ENCODE measurements at regions not wholly inside any gene's neighbourhood (a gene's known extent, or its start where the extent isn't known, plus 50 kb on each side); places are given as distances from the start of the nearest gene placed in this dataset.
"Not testable (repeated sequence)": the region's sequence is repeated elsewhere in the genome, so short reads cannot be mapped to it uniquely, and the experiment has no call there.

- Histone ChIP-seq H3K27me3 (ENCODE audit: control insufficient read depth, insufficient read depth, low read length) (no peaks in the 10 kb centered on the region), H3K36me3 (ENCODE audit: control insufficient read depth, insufficient read depth, low read length) (no peaks in the 10 kb centered on the region), H3K9ac (ENCODE audit: low read depth, low read length) (no peak overlapping the region), H3K4me1 (ENCODE audit: control insufficient read depth, insufficient read depth, low read length) (no peaks in the 10 kb centered on the region), H3K27ac (ENCODE audit: low read depth, low read length) (no peak overlapping the region), H3K4me3 (ENCODE audit: low read depth, low read length) (no peak overlapping the region), H3K9me3 (ENCODE audit: control insufficient read depth, insufficient read depth, low read length) (no peaks in the 10 kb centered on the region)
These were observed 59.1 kb upstream of the EDAR start for GRCh38 chr2:109048163-109048562.

GRCh38 chr2:109047569-109047968 is 58.5 kb upstream of the EDAR start:
- not testable (repeated sequence) for H3K27me3 ChIP-seq (ENCODE audit: control insufficient read depth, insufficient read depth, low read length); H3K36me3 ChIP-seq (ENCODE audit: control insufficient read depth, insufficient read depth, low read length); H3K9ac ChIP-seq (ENCODE audit: low read depth, low read length); H3K4me3 ChIP-seq (ENCODE audit: low read depth, low read length); H3K27ac ChIP-seq (ENCODE audit: low read depth, low read length); H3K9me3 ChIP-seq (ENCODE audit: control insufficient read depth, insufficient read depth, low read length); H3K4me1 ChIP-seq (ENCODE audit: control insufficient read depth, insufficient read depth, low read length)

- no peaks in the 10 kb centered on the region for H3K9me3 ChIP-seq (ENCODE audit: control insufficient read depth, insufficient read depth, low read length)
- no peaks in the 10 kb centered on the region for H3K4me1 ChIP-seq (ENCODE audit: control insufficient read depth, insufficient read depth, low read length)
- no peak overlapping the region for H3K27ac ChIP-seq (ENCODE audit: low read depth, low read length)
- no peaks in the 10 kb centered on the region for H3K27me3 ChIP-seq (ENCODE audit: control insufficient read depth, insufficient read depth, low read length)
- H3K4me3 ChIP-seq (ENCODE audit: low read depth, low read length) = no peak overlapping the region
- no peak overlapping the region for H3K9ac ChIP-seq (ENCODE audit: low read depth, low read length)
- no peaks in the 10 kb centered on the region for H3K36me3 ChIP-seq (ENCODE audit: control insufficient read depth, insufficient read depth, low read length)
These were observed 58.0 kb upstream of the EDAR start for GRCh38 chr2:109046925-109047508.

- Histone ChIP-seq H3K27me3 (ENCODE audit: control insufficient read depth, insufficient read depth, low read length) (no peaks in the 10 kb centered on the region), H3K9ac (ENCODE audit: low read depth, low read length) (no peak overlapping the region), H3K27ac (ENCODE audit: low read depth, low read length) (no peak overlapping the region), H3K4me3 (ENCODE audit: low read depth, low read length) (no peak overlapping the region), H3K9me3 (ENCODE audit: control insufficient read depth, insufficient read depth, low read length) (no peaks in the 10 kb centered on the region), H3K36me3 (ENCODE audit: control insufficient read depth, insufficient read depth, low read length) (no peaks in the 10 kb centered on the region), H3K4me1 (ENCODE audit: control insufficient read depth, insufficient read depth, low read length) (no peaks in the 10 kb centered on the region)
These were observed 56.5 kb upstream of the EDAR start for GRCh38 chr2:109045505-109045904.

GRCh38 chr2:109038992-109039391 is 50.0 kb upstream of the EDAR start:
- Histone ChIP-seq H3K9ac (ENCODE audit: low read depth, low read length) (no peak overlapping the region), H3K4me3 (ENCODE audit: low read depth, low read length) (no peak overlapping the region), H3K36me3 (ENCODE audit: control insufficient read depth, insufficient read depth, low read length) (no peaks in the 10 kb centered on the region), H3K9me3 (ENCODE audit: control insufficient read depth, insufficient read depth, low read length) (no peaks in the 10 kb centered on the region), H3K27me3 (ENCODE audit: control insufficient read depth, insufficient read depth, low read length) (peaks cover 7% of the 10 kb centered on the region; the same call in 1 of the 2 replicates), H3K4me1 (ENCODE audit: control insufficient read depth, insufficient read depth, low read length) (no peaks in the 10 kb centered on the region), H3K27ac (ENCODE audit: low read depth, low read length) (no peak overlapping the region)

All from HUES48 (cell line).